Omental fat pad (tissue), 3 donors: ENCODE measurements at regions not wholly inside any gene's neighbourhood (a gene's known extent, or its start where the extent isn't known, plus 50 kb on each side); places are given as distances from the start of the nearest gene placed in this dataset.
"Not testable (repeated sequence)": the region's sequence is repeated elsewhere in the genome, so short reads cannot be mapped to it uniquely, and the experiment has no call there.

ENCODE experiments used
- ATAC-seq: fragments of 150-250 bp; one replicate; pipeline ENCODE4 v1.9.1; 2016; ENCODE audit warnings: mild to moderate bottlenecking, moderate library complexity; ENCODE audit not compliant: low FRiP score
- DNase-seq: peaks from one replicate; pipeline ENCODE4 v3.0.0-alpha.2; 2019; ENCODE audit warnings: low spot score
- CTCF ChIP-seq, 3 donors: fragments of 450-650 bp; IDR thresholded peaks; one replicate each; pipeline ENCODE4 v1.5.1; 2016 to 2017; ENCODE audit warnings: antibody characterized with exemption in 3 of 3, mild to moderate bottlenecking in 3 of 3, moderate library complexity in 2 of 3

GRCh38 chr18:1133541-1133940 lies 228.9 kb downstream of the ADCYAP1 start:
- ATAC-seq (no peak), DNase-seq (no peak)
- no peak for TF ChIP-seq CTCF (IDR thresholded peaks at IDR 0.05)

DNA sequence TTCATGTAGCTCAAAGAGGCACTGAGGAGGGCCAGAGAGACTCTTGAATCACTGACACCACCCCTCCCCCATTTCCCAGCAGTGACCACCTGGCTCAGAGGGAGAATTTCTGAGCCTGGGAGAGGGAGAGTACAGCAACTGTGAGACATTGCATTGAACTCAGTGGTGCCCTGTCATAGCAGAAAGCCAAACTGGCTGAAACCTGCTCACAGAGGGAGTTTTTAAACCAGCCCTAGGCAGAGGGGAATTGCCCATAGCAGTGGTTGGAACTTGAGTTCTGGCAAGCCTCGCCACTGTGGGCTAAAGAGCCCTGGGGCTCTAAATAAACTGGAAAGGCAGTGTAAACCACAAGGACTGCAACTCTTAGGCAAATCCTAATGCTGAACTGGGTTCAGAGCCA lies 243.1 kb downstream of the ADCYAP1 start:
- DNase-seq (no peak), ATAC-seq (no peak)
- TF ChIP-seq CTCF (IDR thresholded peaks at IDR 0.05), result no peak

GRCh38 chr18:1149709-1150108 lies 245.0 kb downstream of the ADCYAP1 start:
- no peak for ATAC-seq

DNA sequence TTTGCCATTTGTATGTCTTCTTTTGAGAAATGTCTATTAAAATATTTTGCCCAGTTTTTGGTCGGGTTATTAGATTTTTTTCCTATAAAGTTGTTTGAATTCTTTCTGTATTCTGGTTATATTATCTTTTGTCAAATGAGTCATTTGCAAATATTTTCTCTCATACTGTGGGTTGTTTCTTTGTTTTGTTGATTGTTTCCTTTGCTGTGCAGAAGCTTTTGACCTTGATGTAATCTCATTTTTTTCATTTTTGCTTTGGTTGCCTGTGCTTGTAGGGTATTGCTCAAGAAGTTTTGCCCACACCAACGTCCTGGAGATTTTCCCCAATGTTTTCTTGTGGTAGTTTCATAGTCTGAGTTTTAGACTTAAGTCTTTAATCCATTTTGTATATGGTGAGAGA lies 245.7 kb downstream of the ADCYAP1 start:
- no peak for TF ChIP-seq CTCF (IDR thresholded peaks at IDR 0.05)

More at GRCh38 chr18:1149709-1150108, 245.0 kb downstream of the ADCYAP1 start:
- no peak for TF ChIP-seq CTCF (IDR thresholded peaks at IDR 0.05)
- no peak for DNase-seq

DNA sequence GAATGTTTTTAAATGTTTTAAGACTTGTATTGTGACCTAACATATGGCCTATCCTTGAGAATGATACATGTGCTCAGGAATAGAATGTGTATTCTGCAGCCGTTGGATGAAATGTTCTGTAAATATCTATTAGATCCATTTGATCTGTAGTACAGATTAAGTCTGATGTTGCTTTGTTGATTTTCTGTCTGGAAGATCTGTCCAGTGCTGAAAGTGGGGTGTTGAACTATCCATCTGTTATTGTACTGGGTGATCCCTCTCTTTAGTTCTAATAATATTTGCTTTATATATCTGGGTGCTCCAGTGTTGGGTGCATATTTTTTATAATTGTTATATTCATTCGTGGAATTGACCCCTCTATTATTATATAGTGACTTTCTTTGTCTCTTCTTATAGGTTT lies 248.3 kb downstream of the ADCYAP1 start:
- DNase-seq, ATAC-seq: not testable (repeated sequence)

More for the DNA sequence above, 245.7 kb downstream of the ADCYAP1 start:
- no peak for ATAC-seq
- DNase-seq, result no peak

GRCh38 chr18:1173593-1173992 lies 268.9 kb downstream of the ADCYAP1 start:
- ATAC-seq, result no peak
- no peak for TF ChIP-seq CTCF (IDR thresholded peaks at IDR 0.05)
- DNase-seq, result no peak

GRCh38 chr18:1177232-1177631 lies 272.6 kb downstream of the ADCYAP1 start:
- ATAC-seq (no peak), DNase-seq (no peak)
- TF ChIP-seq CTCF (IDR thresholded peaks at IDR 0.05), result no peak

- TF ChIP-seq CTCF (IDR thresholded peaks at IDR 0.05), result no peak
- ATAC-seq, result no peak
Observed at GRCh38 chr18:1191341-1191740, 286.7 kb downstream of the ADCYAP1 start.

More at GRCh38 chr18:1191341-1191740, 286.7 kb downstream of the ADCYAP1 start:
- no peak for DNase-seq
